ENCODE measurements at regions not wholly inside any gene's neighbourhood (a gene's known extent, or its start where the extent isn't known, plus 50 kb on each side); places are given as distances from the start of the nearest gene placed in this dataset.

DNA sequence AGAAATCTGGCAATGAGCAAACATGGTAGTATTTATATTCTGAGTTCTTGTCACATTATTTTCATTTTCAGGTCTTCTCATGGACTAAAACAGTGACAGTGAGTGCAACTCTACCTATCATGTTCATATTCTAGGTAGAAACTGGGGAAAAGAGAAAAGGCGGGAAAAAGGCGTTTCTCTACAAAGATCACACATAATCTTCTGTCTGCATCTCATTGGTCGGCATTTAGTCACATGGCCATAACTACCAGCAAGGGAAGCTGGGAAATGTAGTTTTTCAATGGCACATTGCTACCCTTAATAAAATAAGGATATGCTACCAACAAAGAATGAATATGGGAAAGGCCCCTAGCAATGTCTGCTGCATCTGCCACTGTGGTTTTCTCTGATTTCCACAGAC, 57.6 kb upstream of the B3GAT1 start:
- DNase-seq, result no peak

DNA sequence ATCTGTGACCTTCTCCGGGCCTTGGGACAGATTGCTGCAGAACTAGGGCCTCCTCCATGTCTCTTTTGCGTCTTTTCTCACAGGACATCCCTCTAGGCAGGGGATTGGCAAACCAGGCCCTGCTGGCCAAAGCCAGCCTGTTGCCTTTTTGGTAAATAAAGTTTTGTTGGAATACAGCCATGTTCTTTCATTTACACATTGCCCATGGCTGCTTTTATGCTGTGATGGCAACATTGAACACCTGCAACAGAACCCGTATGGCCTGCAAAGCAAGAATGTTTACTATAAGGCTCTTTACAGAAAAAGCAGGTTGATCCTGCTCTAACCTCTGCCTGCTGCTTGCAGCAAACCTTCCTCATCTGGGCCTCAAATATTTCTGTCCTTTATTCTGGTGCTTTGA, 56.8 kb upstream of the B3GAT1 start:
- DNase-seq, result no peak

DNA sequence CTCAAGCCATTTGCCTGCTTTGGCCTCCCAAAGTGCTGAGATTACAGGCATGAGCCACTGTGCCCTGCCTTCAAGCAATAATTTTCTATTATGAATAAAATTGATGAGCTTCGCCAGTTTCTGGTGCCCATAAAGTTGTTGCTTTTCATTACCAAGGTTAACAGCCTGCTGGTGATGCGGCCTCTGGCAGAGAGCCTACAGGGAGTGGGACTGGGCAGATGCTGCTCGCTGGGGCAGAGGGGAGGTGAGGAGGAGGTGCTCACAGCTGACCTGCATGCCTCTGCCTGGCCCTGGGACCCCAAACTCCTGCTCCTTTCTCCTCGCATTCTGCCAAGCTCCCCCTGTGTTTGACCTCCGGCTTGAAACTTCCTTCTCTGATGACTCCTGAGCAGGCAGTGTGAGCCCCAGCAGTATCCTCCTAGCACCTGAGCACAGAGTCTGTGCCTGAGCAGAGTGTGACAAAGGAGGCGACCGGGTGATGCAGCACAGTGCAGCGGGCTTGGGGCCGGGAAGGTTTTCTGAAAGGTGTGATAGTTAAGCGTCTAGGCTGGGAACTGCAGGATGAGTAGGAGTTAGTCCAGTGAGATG, 56.1 kb upstream of the B3GAT1 start:
- no peak for DNase-seq

DNA sequence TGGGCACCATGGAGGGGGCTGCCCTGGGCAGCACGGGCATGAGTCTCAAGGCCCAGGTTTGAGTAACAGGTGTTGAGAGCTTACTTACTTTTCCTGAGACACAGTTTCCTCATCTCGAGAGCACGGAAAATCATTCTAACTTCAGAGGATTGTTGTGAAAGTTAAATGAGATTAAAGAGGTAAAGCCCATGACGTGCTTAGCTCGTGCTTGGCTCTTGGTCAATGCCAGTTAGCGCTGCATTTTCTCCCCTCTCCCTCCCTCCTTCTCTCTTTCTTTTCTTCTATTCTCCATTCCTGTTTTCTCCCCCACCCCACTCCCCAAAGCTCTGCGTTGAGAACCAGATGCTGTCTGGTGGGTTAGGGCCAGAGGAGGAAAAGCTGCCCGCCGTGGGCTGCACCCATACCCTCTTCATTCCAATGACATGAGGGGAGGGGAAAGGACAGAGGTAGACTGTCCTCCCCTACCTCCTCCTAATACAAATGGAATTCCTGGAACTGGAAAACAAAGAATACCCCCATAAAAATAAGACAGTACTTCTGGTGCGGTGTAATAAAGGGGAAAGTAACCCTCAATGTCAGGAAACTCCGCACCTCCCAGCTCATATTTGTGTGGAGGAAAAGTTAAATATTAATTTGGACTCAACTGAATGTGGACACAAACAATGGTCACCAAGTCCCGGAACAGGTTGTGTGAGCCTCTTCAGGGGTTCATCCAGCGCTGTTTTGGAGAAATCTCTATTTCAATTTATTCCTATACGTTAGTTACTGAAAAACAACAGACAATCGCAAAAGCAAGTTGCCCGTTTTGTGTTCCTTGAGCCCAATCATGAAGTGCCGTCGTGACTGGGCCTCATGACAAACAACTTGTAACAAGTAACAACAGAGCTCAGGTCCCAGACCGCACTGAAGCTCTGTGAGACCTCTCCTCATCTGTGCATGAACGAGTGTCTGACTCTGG, 54.8 kb upstream of the B3GAT1 start:
- no peak for DNase-seq

DNA sequence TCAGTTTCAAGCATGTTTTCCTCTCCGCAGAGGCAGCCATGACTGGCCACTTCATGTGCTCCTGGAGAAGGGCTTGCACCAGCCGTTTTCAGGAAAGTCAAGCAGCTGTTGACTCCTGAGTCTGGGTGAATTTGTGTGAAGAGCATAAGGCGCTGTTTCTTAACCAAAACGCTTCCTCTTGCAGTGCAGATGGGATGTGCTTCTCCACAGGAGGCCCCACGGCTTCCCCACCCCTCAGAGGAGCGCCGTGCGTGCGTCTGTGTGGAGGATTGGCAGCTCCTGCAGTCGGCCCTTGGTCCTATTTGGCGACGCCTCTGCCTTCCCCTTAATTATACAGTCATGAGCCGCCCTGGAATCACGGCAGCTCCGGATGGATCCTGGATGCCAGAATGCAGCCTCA, 54.1 kb upstream of the B3GAT1 start:
- DNase-seq, result no peak

DNA sequence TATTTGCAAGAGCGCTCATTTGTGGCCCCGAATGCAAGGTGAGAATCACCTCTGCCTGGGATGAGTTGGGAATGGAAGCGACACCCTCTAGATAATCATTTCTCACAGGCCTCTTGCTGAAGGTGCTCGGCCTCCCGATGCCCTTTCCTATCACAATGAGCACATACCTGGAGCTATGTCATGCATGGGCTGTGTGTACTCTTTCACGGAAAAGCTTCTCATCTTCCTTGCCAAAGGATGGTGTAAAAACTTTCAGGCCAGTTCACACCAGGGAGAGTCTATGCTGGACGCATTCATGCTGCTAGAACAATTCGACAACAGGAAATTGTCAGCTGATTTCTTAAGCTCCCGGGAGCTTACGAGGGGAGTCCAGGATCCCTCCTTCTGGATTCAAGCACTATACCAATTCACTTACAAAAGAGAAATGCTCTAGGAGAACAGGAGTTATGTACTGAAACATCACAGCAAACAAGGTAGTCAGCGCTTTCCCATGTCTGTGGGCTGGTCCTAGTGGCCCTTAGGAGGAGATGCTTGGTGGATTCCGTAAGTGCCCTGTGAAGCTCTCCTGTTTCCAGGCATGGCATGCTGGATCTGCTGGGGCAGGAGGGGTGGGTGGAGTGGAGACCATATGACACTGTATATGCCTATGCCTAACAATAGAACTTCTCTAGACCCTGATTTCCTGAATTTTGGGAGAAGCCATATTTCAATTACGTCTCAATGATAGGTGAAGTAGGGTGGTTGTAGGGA, 53.1 kb upstream of the B3GAT1 start:
- no peak for DNase-seq

DNA sequence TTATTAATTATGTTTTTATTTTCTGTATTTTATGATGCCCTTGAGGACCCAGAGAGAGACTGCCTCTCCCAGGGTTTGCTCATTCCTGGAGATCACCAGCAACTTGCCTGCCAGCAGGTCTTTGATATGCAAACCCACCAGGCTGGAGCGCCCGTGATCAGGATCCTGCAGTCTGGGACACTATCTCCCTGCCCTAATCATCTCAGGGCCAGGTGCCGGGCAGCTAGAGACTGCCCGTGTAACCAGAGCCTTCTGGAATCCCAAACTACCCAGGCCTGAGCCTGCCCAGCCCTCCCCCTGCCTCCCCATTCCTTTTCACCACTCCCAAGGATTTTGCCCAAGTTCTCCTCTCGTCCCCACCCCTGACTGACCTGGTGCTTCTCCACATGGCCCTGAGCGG, 52.2 kb upstream of the B3GAT1 start:
- DNase-seq, result no peak

DNA sequence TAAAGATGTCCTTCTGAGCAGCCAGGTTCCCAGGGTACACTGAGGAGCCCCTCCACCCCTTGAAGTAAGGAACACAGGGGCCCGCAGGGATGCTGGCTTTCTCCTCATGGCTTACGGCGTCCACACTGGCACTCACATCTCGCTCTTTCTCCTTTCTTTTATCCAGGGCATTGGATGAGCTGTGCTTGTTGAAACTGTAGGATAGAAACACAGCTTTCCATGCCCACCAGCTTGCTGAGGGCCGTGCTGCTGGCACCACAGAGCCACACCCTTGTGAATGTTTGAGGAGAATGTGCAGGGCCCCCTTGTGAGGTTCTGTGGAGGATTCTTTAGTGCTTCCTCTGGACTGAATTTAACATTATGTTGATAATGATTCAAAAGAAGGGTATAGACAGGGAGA, 51.7 kb upstream of the B3GAT1 start:
- no peak for DNase-seq

Data from C1 segment of cervical spinal cord (tissue), 14 donors.